LNCAP (cell line): ENCODE measurements at regions not wholly inside any gene's neighbourhood (a gene's known extent, or its start where the extent isn't known, plus 50 kb on each side); places are given as distances from the start of the nearest gene placed in this dataset.

Source experiments
- CTCF ChIP-seq: fragments of 450-650 bp; IDR thresholded peaks from 2 replicates; pipeline ENCODE4 v1.5.1; 2017; ENCODE audit warnings: mild to moderate bottlenecking

GRCh38 chr22:27253108-27253902, 548.3 kb downstream of the MN1 start:
- no peak for TF ChIP-seq CTCF

GRCh38 chr22:27255580-27255979, 546.0 kb downstream of the MN1 start:
- no peak for TF ChIP-seq CTCF

- TF ChIP-seq CTCF: no peak
These were observed 543.6 kb downstream of the MN1 start for GRCh38 chr22:27257987-27258386.

- no peak for TF ChIP-seq CTCF
These were observed 542.9 kb downstream of the MN1 start for GRCh38 chr22:27258616-27259172.

- TF ChIP-seq CTCF: no peak
These were observed 542.1 kb downstream of the MN1 start for GRCh38 chr22:27259433-27259832.

GRCh38 chr22:27260087-27260698, 541.4 kb downstream of the MN1 start:
- TF ChIP-seq CTCF: no peak

- TF ChIP-seq CTCF: no peak
These were observed 539.2 kb downstream of the MN1 start for GRCh38 chr22:27262361-27262760.
